GM12873 (cell line): ENCODE measurements at regions not wholly inside any gene's neighbourhood (a gene's known extent, or its start where the extent isn't known, plus 50 kb on each side); places are given as distances from the start of the nearest gene placed in this dataset.

Source experiments
- TF ChIP-seq, protein P1 (sequence below): IDR thresholded peaks from 2 replicates; pipeline ENCODE4 v1.5.1; 2012; ENCODE audit warnings: low read depth, mild to moderate bottlenecking, moderate library complexity, low read length, control low read depth; ENCODE audit not compliant: insufficient read depth; ENCODE audit errors: missing control alignments

DNA sequence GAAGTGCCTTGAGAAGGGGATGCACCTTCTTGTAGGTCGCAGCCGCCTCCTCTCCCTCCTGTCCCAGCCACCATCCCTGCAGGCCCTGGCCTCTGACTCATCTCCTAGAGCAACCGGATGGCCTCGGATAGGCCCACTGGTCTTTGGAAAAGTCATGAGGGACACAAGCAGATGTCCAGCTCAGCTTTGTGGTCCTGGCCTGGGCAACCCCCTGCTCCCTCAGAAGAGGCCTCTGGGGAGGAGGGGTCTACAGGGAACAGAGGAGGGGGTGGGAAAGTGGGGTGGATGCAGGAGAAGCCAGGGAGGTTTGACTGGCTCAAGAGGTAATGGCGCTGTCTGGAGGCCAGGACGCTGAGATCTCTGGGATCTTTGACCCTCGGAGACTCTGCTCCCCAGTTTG is 259.2 kb upstream of the TLE3 start:
- TF ChIP-seq, protein P1, sequence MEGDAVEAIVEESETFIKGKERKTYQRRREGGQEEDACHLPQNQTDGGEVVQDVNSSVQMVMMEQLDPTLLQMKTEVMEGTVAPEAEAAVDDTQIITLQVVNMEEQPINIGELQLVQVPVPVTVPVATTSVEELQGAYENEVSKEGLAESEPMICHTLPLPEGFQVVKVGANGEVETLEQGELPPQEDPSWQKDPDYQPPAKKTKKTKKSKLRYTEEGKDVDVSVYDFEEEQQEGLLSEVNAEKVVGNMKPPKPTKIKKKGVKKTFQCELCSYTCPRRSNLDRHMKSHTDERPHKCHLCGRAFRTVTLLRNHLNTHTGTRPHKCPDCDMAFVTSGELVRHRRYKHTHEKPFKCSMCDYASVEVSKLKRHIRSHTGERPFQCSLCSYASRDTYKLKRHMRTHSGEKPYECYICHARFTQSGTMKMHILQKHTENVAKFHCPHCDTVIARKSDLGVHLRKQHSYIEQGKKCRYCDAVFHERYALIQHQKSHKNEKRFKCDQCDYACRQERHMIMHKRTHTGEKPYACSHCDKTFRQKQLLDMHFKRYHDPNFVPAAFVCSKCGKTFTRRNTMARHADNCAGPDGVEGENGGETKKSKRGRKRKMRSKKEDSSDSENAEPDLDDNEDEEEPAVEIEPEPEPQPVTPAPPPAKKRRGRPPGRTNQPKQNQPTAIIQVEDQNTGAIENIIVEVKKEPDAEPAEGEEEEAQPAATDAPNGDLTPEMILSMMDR: no peak

DNA sequence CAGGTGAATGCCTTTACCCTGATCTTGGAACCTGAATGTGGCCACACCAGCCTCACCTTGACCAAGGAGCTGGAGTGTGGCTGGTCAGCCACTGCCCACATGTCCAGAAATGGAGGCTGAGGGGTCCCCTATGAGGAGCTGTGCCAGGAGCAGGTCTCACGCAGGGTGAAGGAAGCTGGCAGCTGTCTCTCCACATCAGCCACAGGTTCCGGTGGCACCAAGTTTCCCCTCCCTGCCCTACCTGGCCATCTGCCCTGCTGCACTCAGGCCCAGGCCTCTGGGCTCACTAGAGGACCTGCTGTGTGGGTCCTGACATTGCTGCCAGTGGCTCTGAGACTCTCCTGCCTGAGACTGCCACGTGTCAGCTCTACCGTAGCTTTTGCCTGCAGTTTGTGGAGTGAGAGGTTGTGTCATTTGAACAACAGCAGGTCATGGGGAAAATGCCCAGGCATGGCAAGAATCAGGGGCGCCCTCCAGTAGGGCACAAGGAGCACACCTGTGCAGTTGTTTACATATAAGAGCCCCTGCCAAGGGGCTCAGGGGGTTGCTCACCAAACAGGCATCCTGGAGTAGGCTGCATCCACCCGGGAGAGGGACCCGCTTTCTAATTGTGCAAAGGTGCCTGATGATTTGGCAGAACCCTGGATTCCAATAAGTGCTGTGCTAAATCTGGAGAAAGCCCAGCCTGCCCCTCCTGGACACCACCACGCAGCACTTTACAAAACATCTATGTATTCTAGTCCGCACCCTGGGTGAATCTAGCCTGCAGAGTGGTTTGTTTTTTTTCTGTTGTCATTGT is 258.5 kb upstream of the TLE3 start:
- TF ChIP-seq, protein P1: no peak

DNA sequence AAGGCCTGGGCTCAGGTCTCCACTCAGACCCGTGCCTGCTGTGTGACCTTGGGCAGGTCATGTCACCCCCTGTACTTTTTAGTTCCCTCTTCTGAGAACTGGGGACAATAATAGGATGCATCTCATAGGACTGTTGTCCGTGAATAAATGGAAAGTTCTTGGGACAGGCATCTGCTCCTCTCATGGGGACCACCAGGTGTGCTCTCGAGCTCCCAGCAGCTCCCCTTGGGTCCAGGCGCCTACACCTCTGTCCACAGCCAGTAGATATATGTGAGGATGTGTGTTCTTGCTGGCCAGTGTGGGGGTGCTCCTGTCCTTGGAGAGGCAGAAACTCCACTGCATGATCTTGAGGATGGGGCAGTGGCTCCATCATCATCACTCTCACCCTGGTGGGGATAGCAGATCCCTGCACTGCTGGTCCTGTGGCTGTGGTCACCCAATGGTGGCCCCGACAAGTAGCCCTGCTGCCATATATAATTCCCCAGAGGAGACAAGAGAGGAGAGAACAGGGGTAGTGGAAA is 257.6 kb upstream of the TLE3 start:
- TF ChIP-seq, protein P1: peak; percentile 44

DNA sequence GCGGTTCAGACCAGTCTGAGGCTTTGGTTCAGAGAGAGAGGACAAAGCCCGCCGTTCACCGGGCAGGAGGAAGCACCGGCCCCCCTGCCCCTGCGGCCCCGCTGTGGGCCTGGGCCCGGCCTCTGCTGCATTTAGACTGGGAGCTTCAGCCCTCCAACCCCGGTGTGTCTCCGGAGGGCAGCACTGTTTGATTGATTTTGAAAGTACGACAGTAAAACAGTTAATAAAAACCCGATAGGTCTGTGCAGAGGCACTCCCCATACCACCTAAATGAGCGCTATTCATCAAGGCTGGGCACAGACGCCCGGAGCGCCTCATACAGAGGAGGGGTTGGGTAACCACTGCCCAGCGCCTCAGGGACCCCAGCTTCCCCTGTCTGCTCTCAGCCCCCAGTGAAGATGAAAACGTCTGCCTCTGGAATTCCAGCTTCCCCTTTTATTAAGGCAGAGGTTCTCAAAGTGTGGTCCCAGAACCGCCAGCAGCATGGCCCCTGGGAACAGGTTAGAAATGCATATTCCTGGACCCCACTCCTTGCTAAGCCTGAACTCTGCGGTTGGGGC is 256.7 kb upstream of the TLE3 start:
- TF ChIP-seq, protein P1: no peak

DNA sequence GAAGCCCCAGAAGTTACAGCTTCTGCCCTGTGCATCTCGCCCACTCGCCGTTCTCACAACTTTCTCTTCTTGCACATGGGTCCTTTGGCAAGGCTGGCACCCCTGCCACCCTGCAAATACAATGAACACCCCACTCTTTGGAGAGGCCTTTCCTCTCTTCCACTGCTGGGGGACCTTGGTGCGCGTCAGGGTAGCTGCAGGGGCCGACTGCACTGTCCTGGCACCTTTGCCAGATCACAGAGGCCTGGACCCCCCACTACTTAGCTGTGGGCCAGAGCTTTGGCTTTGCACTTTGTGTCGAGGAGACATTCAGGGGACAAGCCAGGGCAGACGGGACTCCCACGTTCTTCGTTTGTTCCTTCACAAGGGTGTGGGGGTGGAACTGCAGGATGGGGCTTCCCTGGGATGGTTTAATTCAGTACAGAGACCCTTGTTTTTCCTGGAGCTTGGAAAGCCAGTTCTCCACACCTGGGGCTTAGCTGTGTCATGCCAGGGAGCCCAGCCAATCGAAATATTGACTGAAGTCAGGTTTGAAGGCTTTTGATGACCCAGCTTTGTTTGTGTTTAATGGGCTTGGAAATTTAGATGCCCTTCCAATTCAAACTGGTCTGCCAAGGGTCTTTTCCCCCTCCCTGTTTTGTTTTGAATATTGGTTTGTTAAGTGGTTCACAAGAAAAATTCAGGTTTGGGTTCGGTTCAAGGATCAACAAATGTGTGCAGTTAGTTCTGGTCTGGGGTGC is 256.1 kb upstream of the TLE3 start:
- TF ChIP-seq, protein P1: no peak

DNA sequence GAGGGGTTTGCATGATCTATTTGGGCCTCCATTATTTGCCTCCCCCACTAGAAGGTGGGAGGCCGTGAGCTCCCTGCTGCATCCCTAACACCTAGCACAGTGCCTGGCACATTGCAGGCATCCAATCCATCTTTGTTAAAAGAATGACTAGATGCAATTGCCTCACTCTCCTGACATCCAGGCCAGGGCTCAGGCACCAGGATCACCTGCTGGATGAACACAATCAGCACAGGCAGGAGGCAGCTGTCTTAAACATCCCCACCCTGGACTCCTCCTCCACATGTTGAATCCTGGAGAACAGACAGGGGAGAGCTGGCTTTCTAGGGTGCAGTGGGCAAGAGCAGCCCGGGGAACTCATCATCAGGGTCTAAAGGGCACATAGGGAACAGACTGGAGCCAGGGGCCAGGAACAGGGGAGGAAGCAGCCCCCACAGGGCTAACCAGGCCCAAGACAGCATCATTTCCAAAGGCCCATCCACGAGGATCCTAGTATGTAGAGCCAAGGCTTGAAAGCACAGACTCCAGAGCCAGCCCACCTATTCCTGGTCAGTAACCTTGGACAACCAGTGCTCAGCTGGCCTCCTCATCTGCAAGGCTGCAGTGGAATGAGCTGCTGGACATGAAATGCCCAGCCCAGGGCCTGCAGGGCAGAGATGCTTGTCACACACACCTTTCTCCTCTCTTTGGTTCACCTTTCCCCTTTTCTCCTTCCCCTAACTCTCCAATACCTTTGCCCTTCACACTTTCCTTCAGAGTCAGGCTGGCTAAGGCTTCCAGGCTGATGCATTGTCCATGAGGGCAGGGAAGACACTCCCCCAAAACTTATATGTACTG is 254.4 kb upstream of the TLE3 start:
- TF ChIP-seq, protein P1: no peak
